GM12874 (cell line): ENCODE measurements at regions not wholly inside any gene's neighbourhood (a gene's known extent, or its start where the extent isn't known, plus 50 kb on each side); places are given as distances from the start of the nearest gene placed in this dataset.

Experiments
- TF ChIP-seq, protein P1 (sequence below): IDR thresholded peaks from 2 replicates; pipeline ENCODE4 v1.5.1; 2011; ENCODE audit warnings: low read depth, mild to moderate bottlenecking, control low read depth, low read length, moderate library complexity; ENCODE audit not compliant: insufficient read depth

DNA sequence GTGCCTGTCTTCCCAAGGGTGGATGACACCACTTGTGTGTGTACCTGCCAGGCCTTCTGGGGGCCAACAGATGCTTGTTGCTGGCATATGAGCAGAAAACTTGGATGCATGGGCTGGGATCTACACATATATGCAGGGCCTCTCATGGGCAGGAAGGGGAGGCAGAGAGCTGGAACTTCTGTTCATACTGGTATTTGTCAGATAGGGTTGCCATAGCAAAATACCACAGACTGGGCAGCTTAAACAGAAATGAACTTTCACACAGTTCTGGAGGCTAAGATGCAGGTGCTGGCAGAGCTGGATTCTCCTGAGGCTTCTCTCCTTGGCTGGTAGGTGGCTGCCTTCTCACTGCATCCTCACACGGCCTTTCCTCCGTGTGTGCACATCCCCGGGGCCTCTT, 121.8 kb downstream of the SUDS3 start:
- TF ChIP-seq, protein P1, sequence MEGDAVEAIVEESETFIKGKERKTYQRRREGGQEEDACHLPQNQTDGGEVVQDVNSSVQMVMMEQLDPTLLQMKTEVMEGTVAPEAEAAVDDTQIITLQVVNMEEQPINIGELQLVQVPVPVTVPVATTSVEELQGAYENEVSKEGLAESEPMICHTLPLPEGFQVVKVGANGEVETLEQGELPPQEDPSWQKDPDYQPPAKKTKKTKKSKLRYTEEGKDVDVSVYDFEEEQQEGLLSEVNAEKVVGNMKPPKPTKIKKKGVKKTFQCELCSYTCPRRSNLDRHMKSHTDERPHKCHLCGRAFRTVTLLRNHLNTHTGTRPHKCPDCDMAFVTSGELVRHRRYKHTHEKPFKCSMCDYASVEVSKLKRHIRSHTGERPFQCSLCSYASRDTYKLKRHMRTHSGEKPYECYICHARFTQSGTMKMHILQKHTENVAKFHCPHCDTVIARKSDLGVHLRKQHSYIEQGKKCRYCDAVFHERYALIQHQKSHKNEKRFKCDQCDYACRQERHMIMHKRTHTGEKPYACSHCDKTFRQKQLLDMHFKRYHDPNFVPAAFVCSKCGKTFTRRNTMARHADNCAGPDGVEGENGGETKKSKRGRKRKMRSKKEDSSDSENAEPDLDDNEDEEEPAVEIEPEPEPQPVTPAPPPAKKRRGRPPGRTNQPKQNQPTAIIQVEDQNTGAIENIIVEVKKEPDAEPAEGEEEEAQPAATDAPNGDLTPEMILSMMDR: no peak

DNA sequence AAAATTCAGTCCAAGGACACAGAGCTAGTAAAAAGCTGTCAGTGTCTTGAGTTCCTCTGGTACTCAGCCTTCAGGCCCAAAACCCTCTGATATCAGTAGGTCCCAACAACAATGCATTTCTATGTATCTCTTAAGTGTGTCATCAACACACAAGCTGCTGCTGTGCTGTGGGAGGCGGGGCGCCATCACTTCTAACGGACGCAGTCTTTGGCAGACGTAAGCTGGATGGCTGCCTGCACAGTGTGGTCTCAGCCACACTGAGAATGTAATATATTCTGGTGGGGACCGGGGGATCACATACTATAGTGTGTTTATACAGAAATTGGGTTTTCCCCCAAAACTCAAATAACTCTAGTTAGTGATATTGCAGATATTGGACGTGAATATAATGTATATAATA, 123.9 kb downstream of the SUDS3 start:
- TF ChIP-seq, protein P1: no peak

GRCh38 chr12:118501489-118501888, 125.1 kb downstream of the SUDS3 start:
- TF ChIP-seq, protein P1: no peak

- TF ChIP-seq, protein P1: no peak
Measured at GRCh38 chr12:118503476-118503875, 127.1 kb downstream of the SUDS3 start.

DNA sequence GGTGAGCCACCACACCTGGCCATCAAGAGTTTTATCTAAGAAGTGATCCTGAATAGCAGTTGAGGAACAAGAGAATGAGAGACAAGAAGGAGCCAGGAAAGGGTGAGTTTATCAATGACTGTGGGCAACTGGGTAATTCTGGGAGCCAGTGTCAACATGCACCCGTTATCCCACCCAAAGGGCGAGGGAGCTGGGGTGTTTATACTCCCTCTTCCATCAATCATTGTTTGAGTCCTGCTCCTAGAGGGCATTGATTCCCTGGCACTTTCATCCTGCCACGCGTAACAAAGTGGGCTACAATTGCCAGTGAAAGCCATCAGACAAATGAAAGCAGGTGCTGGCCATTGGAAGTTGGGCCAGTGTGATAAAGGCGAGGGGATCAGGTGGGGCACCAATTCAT, 136.3 kb downstream of the SUDS3 start:
- TF ChIP-seq, protein P1: no peak

DNA sequence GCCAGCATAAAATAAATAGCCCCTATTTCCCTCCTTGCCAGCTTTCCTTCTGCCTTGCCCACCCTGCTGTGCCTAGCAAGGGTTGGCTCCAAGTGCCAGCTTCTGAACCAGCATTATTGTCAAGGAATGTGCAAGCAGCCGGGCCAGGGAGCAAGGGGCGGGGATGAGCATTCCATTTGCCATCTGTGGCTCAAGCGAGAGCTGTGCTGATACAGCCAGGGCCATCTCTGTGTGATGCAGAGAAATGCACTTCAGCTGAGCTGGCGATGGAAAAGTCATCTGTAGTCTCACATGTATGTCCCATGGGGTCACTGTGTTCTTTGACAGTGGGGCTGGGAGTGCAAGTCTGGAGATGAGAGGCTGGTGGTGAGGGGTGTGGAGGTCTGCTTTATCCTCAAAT, 137.3 kb downstream of the SUDS3 start:
- TF ChIP-seq, protein P1: no peak

DNA sequence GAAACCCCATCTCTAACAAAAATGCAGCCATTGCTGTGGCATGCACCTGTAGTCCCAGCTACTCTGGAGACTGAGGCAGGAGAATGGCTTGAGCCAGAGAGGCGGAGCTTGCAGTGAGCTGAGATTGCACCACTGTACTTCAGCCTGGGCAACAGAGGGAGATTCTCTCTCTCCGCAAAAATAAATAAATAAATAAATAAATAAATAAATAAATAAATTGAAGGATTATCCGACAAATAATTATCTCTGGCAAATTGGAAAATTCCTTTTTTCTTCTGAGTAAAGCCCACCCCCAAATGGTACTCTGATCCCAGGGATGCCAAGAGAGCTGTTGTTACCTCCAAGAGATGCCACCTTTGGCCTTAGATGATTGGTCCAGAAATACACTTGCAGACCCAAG, 137.9 kb downstream of the SUDS3 start:
- TF ChIP-seq, protein P1: no peak
